Lower leg skin (tissue), 4 donors: ENCODE measurements at regions not wholly inside any gene's neighbourhood (a gene's known extent, or its start where the extent isn't known, plus 50 kb on each side); places are given as distances from the start of the nearest gene placed in this dataset.

Experiments
- DNase-seq, 2 donors: peaks; one replicate each; pipeline ENCODE4 v3.0.0-alpha.2; 2019; ENCODE audit warnings: low spot score in 2 of 2
- H3K4me3 ChIP-seq: fragments of 200-600 bp; sonication (generic); 2 replicates; pipeline ENCODE4 v1.5.1; 2017; ENCODE audit warnings: mild to moderate bottlenecking, low read depth; ENCODE audit not compliant: poor library complexity, severe bottlenecking
- CTCF ChIP-seq, 3 donors: fragments of 450-650 bp; IDR thresholded peaks; one replicate each; pipeline ENCODE4 v1.5.1; 2016; ENCODE audit warnings: antibody characterized with exemption in 3 of 3, mild to moderate bottlenecking in 3 of 3, moderate library complexity in 2 of 3
- POLR2A ChIP-seq, 2 donors: fragments of 450-650 bp; IDR thresholded peaks; one replicate each; pipeline ENCODE4 v1.6.1; 2016 to 2017; ENCODE audit warnings: antibody characterized with exemption in 2 of 2, mild to moderate bottlenecking in 1 of 2, moderate library complexity in 1 of 2
- WGBS, 2 donors: methylation state at CpG; one replicate each; pipeline ENCODE4 v1.1.5; 2018; 5-methylcytosine and 5-hydroxymethylcytosine counted together
- intact Hi-C: fragments of 100-400 bp; cut with DNase I; formaldehyde crosslinking; loops from one replicate; pipeline ENCODE4 v1.15.0; 2023; ENCODE audit warnings: low total_unique reads

- no peak for DNase-seq
- intact Hi-C loops: no loop called here
- TF ChIP-seq POLR2A (IDR thresholded peaks at IDR 0.05) (no peak), CTCF (IDR thresholded peaks at IDR 0.05) (no peak)
- no peak overlapping the region for H3K4me3 ChIP-seq
- WGBS, 2 donors: 56 to 62% methylated on average over 1 of the region's 1 CpG
Measured at GRCh38 chr3:7973006-7973405, 528.6 kb upstream of the LMCD1 start.

GRCh38 chr3:7977245-7978086 lies 524.2 kb upstream of the LMCD1 start:
- 42 to 43% methylated on average over 5 of the region's 5 CpGs for WGBS, 2 donors
- TF ChIP-seq CTCF (IDR thresholded peaks at IDR 0.05): no peak
- TF ChIP-seq POLR2A (IDR thresholded peaks at IDR 0.05): no peak
- H3K4me3 ChIP-seq: no peak overlapping the region
- no peak for DNase-seq
- intact Hi-C loops: no loop called here

- TF ChIP-seq CTCF (IDR thresholded peaks at IDR 0.05) (no peak), POLR2A (IDR thresholded peaks at IDR 0.05) (no peak)
- intact Hi-C loops: no loop called here
- no peak for DNase-seq
- 37 to 52% methylated on average over 6 of the region's 6 CpGs for WGBS, 2 donors
- H3K4me3 ChIP-seq: no peak overlapping the region
Measured at GRCh38 chr3:7978087-7978422, 523.6 kb upstream of the LMCD1 start.

GRCh38 chr3:7982126-7982525 lies 519.5 kb upstream of the LMCD1 start:
- TF ChIP-seq CTCF (IDR thresholded peaks at IDR 0.05) (no peak), POLR2A (IDR thresholded peaks at IDR 0.05) (no peak)
- H3K4me3 ChIP-seq: no peak overlapping the region
- intact Hi-C loops: no loop called here
- DNase-seq: no peak

- TF ChIP-seq CTCF (IDR thresholded peaks at IDR 0.05) (no peak), POLR2A (IDR thresholded peaks at IDR 0.05) (no peak)
- 35 to 54% methylated on average over 4 of the region's 4 CpGs for WGBS, 2 donors
- intact Hi-C loops: loop anchor here (10.0 kb wide), 1 partner anchor 1135 kb away; no protein-coding TSS in a partner anchor
Measured at GRCh38 chr3:7999384-7999783, 502.2 kb upstream of the LMCD1 start.

GRCh38 chr3:8001307-8001706 lies 500.3 kb upstream of the LMCD1 start:
- H3K4me3 ChIP-seq: no peak overlapping the region
- intact Hi-C loops: no loop called here
- TF ChIP-seq CTCF (IDR thresholded peaks at IDR 0.05) (no peak), POLR2A (IDR thresholded peaks at IDR 0.05) (no peak)
- DNase-seq: no peak
- 19 to 40% methylated on average over 1 of the region's 1 CpG for WGBS, 2 donors

More at GRCh38 chr3:7999384-7999783, 502.2 kb upstream of the LMCD1 start:
- DNase-seq: no peak
- H3K4me3 ChIP-seq: no peak overlapping the region
